NB4 (cell line): ENCODE measurements at regions not wholly inside any gene's neighbourhood (a gene's known extent, or its start where the extent isn't known, plus 50 kb on each side); places are given as distances from the start of the nearest gene placed in this dataset.

ENCODE experiments used
- POLR2A ChIP-seq: IDR thresholded peaks from 2 replicates; pipeline ENCODE4 v1.6.1; 2011; ENCODE audit warnings: mild to moderate bottlenecking; ENCODE audit not compliant: insufficient read length; ENCODE audit errors: extremely low read depth
- TF ChIP-seq, protein P1 (sequence below): IDR thresholded peaks from one replicate; pipeline ENCODE4 v1.5.1; 2012; ENCODE audit warnings: low read depth, low read length

DNA sequence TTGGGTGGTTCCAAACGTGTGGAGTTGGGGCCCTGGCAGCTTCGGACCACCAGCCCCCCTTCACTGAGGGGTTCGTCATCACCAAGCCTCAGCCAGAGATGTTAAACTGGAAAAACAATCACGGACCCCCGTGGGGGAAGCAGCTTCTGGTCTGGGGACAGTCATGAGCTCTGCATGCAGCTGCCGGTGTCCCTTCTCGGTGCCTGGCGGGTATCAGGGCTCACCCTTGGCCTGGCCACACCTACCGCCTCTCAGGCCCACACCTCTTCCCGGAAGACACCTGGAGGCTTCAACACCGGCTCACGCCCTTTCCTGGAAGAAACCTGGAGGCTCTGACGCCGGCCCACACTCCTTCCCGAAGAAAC lies 77.8 kb upstream of the BHLHE23 start:
- TF ChIP-seq, protein P1, sequence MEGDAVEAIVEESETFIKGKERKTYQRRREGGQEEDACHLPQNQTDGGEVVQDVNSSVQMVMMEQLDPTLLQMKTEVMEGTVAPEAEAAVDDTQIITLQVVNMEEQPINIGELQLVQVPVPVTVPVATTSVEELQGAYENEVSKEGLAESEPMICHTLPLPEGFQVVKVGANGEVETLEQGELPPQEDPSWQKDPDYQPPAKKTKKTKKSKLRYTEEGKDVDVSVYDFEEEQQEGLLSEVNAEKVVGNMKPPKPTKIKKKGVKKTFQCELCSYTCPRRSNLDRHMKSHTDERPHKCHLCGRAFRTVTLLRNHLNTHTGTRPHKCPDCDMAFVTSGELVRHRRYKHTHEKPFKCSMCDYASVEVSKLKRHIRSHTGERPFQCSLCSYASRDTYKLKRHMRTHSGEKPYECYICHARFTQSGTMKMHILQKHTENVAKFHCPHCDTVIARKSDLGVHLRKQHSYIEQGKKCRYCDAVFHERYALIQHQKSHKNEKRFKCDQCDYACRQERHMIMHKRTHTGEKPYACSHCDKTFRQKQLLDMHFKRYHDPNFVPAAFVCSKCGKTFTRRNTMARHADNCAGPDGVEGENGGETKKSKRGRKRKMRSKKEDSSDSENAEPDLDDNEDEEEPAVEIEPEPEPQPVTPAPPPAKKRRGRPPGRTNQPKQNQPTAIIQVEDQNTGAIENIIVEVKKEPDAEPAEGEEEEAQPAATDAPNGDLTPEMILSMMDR, result no peak
- TF ChIP-seq POLR2A, result no peak
